ENCODE measurements at regions not wholly inside any gene's neighbourhood (a gene's known extent, or its start where the extent isn't known, plus 50 kb on each side); places are given as distances from the start of the nearest gene placed in this dataset.
A peak's percentile ranks its signal among the peaks of the same experiment; 100 is the strongest.

- Histone ChIP-seq H3K4me3 (replicated peaks; ENCODE audit: low read depth, low read length) (no peak overlapping the region), H3K36me3 (ENCODE audit: control insufficient read depth, insufficient read depth, low read length) (no peaks in the 10 kb centered on the region), H3K27me3 (replicated peaks; ENCODE audit: control insufficient read depth, insufficient read depth, low read length) (no peaks in the 10 kb centered on the region)
- no peak for DNase-seq (ENCODE audit: extremely low read depth, insufficient read length)
- no peak for TF ChIP-seq CTCF (IDR thresholded peaks at IDR 0.05; ENCODE audit: insufficient read depth, low read length, poor library complexity, severe bottlenecking)
Measured at GRCh38 chr18:70489571-70489970, 200.7 kb downstream of the SOCS6 start.

- DNase-seq (ENCODE audit: extremely low read depth, insufficient read length) = no peak
- Histone ChIP-seq H3K27me3 (replicated peaks; ENCODE audit: control insufficient read depth, insufficient read depth, low read length) (no peaks in the 10 kb centered on the region), H3K36me3 (ENCODE audit: control insufficient read depth, insufficient read depth, low read length) (no peaks in the 10 kb centered on the region), H3K4me3 (replicated peaks; ENCODE audit: low read depth, low read length) (no peak overlapping the region)
- TF ChIP-seq CTCF (IDR thresholded peaks at IDR 0.05; ENCODE audit: insufficient read depth, low read length, poor library complexity, severe bottlenecking) = no peak
Measured at GRCh38 chr18:70469916-70470315, 181.1 kb downstream of the SOCS6 start.

GRCh38 chr18:70468861-70469547 lies 180.2 kb downstream of the SOCS6 start:
- no peak for TF ChIP-seq CTCF (IDR thresholded peaks at IDR 0.05; ENCODE audit: insufficient read depth, low read length, poor library complexity, severe bottlenecking)
- H3K27me3 ChIP-seq (replicated peaks; ENCODE audit: control insufficient read depth, insufficient read depth, low read length) = no peaks in the 10 kb centered on the region
- H3K4me3 ChIP-seq (replicated peaks; ENCODE audit: low read depth, low read length) = no peak overlapping the region
- DNase-seq (ENCODE audit: extremely low read depth, insufficient read length) = no peak
- no peaks in the 10 kb centered on the region for H3K36me3 ChIP-seq (ENCODE audit: control insufficient read depth, insufficient read depth, low read length)

DNA sequence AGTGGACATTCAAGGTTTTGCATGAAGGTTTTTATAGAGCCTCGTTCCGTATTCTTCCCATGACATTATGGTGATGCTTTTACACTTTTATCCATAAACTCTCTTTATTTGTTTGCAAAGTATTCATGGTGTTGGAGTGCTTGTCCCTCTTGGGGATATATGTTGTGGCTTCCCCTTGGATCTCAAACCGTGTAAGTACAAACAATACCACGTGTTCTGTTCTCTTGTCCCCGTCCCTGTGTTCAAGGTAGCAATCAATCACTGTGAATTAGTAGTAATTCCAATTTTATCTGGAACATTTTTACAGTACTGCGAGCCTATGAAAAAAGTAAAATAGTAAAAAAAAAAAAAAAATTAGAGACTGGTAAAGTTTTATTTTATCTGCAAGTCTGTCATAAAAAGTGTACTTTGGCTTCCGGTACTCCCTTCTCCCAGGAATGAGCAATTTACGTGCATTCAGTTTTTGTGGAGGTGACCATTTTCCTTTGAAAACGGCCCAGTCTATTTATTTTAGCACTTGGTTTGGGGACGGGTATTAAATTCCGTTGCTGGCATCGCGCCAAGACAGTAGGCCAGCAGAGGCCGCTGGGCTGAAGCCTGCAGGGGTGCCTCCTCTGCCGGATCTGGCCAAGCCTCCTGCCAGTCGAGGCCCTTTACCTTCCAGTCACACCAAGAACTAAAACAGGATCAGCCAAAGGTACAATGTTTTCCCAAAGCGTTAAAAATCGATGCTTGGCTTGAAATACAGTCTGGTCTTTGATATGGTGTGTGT lies 175.7 kb downstream of the SOCS6 start:
- TF ChIP-seq CTCF (IDR thresholded peaks at IDR 0.05; ENCODE audit: insufficient read depth, low read length, poor library complexity, severe bottlenecking) = no peak
- Histone ChIP-seq H3K36me3 (ENCODE audit: control insufficient read depth, insufficient read depth, low read length) (no peaks in the 10 kb centered on the region), H3K4me3 (replicated peaks; ENCODE audit: low read depth, low read length) (no peak overlapping the region; the same call in 1 of the 2 replicates), H3K27me3 (replicated peaks; ENCODE audit: control insufficient read depth, insufficient read depth, low read length) (no peaks in the 10 kb centered on the region)
- peak; percentile 8 for DNase-seq (ENCODE audit: extremely low read depth, insufficient read length)

GRCh38 chr18:70463085-70463484 lies 174.2 kb downstream of the SOCS6 start:
- DNase-seq (ENCODE audit: extremely low read depth, insufficient read length) = no peak
- no peaks in the 10 kb centered on the region for H3K36me3 ChIP-seq (ENCODE audit: control insufficient read depth, insufficient read depth, low read length)
- no peak overlapping the region for H3K4me3 ChIP-seq (replicated peaks; ENCODE audit: low read depth, low read length)
- TF ChIP-seq CTCF (IDR thresholded peaks at IDR 0.05; ENCODE audit: insufficient read depth, low read length, poor library complexity, severe bottlenecking) = no peak
- no peaks in the 10 kb centered on the region for H3K27me3 ChIP-seq (replicated peaks; ENCODE audit: control insufficient read depth, insufficient read depth, low read length)
